SU-DHL-6 (cell line): ENCODE measurements at regions not wholly inside any gene's neighbourhood (a gene's known extent, or its start where the extent isn't known, plus 50 kb on each side); places are given as distances from the start of the nearest gene placed in this dataset.

ENCODE experiments used
- H2AFZ ChIP-seq: fragments of 200-600 bp; sonication (generic); 2 replicates; pipeline ENCODE4 v1.6.1; 2014; ENCODE audit warnings: low read depth, mild to moderate bottlenecking, moderate library complexity, mixed read lengths, antibody characterized with exemption, low read length; ENCODE audit not compliant: severe bottlenecking
- H3F3A ChIP-seq: fragments of 200-600 bp; shearing (Covaris generic); 2 replicates; pipeline ENCODE4 v1.6.0; 2016; ENCODE audit warnings: antibody characterized with exemption, mild to moderate bottlenecking; ENCODE audit not compliant: insufficient read depth
- H3K27ac ChIP-seq: fragments of 200-600 bp; sonication (generic); 2 replicates; pipeline ENCODE4 v1.5.1; 2016; ENCODE audit warnings: low read depth, mild to moderate bottlenecking, low read length, moderate library complexity, mixed read lengths
- H3K27me3 ChIP-seq: fragments of 200-600 bp; sonication (generic), shearing (Covaris generic); 2 replicates; pipeline ENCODE4 v1.6.0; 2014; ENCODE audit warnings: mild to moderate bottlenecking, low read length
- H3K36me3 ChIP-seq: fragments of 200-600 bp; sonication (generic); 2 replicates; pipeline ENCODE4 v1.6.1; 2014; ENCODE audit warnings: mild to moderate bottlenecking, low read length, mixed read lengths
- H3K4me2 ChIP-seq: fragments of 300-600, 200-600 bp; shearing (Covaris generic), sonication (generic); 2 replicates; pipeline ENCODE4 v1.6.0; 2014; ENCODE audit warnings: low read length, low read depth, mild to moderate bottlenecking; ENCODE audit not compliant: poor library complexity, severe bottlenecking
- H3K4me3 ChIP-seq: fragments of 200-600 bp; sonication (generic); 2 replicates; pipeline ENCODE4 v1.5.1; 2014; ENCODE audit warnings: antibody characterized with exemption, low read length, mild to moderate bottlenecking, mixed read lengths; ENCODE audit not compliant: insufficient read depth, poor library complexity, severe bottlenecking
- H3K79me2 ChIP-seq: fragments of 200-600 bp; sonication (generic); 2 replicates; pipeline ENCODE4 v1.6.1; 2014; ENCODE audit warnings: mild to moderate bottlenecking, low read length, moderate library complexity; ENCODE audit not compliant: insufficient read depth
- H3K9ac ChIP-seq: fragments of 200-600 bp; sonication (generic); 2 replicates; pipeline ENCODE4 v1.7.0; 2014; ENCODE audit warnings: mild to moderate bottlenecking, low read length
- H3K9me2 ChIP-seq: fragments of 200-600 bp; sonication (generic); replicated peaks from 2 replicates; pipeline ENCODE4 v1.6.1; 2014; ENCODE audit warnings: low read length; ENCODE audit not compliant: insufficient read depth
- H3K9me3 ChIP-seq: fragments of 200-600 bp; sonication (generic); 2 replicates; pipeline ENCODE4 v1.6.1; 2014; ENCODE audit warnings: low read length, mixed read lengths; ENCODE audit not compliant: insufficient read depth
- H4K20me1 ChIP-seq: fragments of 200-600 bp; sonication (generic); 2 replicates; pipeline ENCODE4 v1.6.1; 2014; ENCODE audit warnings: low read depth, mild to moderate bottlenecking, antibody characterized with exemption, low read length, moderate library complexity, mixed read lengths
- CTCF ChIP-seq: fragments of 200-600 bp; sonication (generic); IDR thresholded peaks from one replicate; pipeline ENCODE4 v1.5.1; 2017; ENCODE audit warnings: antibody characterized with exemption, mild to moderate bottlenecking, low read length, moderate library complexity; ENCODE audit not compliant: insufficient read depth, poor library complexity, severe bottlenecking
- EZH2phosphoT487 ChIP-seq: fragments of 200-600 bp; sonication (generic), shearing (Covaris generic); conservative IDR thresholded peaks from 2 replicates; pipeline ENCODE4 v1.6.1; 2018; ENCODE audit warnings: mild to moderate bottlenecking, antibody characterized with exemption, low read length, moderate library complexity, mixed read lengths

GRCh38 chr7:98555403-98555802, 61.7 kb upstream of the NPTX2 start:
- no peaks in the 10 kb centered on the region for H4K20me1 ChIP-seq
- H3K79me2 ChIP-seq = no peaks in the 10 kb centered on the region
- no peak for TF ChIP-seq EZH2phosphoT487
- TF ChIP-seq CTCF = no peak
- H3K4me3 ChIP-seq = no peak overlapping the region
- no peak overlapping the region for H3K4me2 ChIP-seq
- H3K9ac ChIP-seq = no peak overlapping the region
- H2AFZ ChIP-seq = no peak overlapping the region
- no peaks in the 10 kb centered on the region for H3K36me3 ChIP-seq
- H3K9me2 ChIP-seq = no peaks in the 10 kb centered on the region
- H3F3A ChIP-seq = no peaks in the 10 kb centered on the region
- H3K9me3 ChIP-seq = peaks cover 10% of the 10 kb centered on the region; the same call in 1 of the 2 replicates
- no peaks in the 10 kb centered on the region for H3K27me3 ChIP-seq
- no peak overlapping the region for H3K27ac ChIP-seq

- no peaks in the 10 kb centered on the region for H3K79me2 ChIP-seq
- no peaks in the 10 kb centered on the region for H3K36me3 ChIP-seq
- H2AFZ ChIP-seq = no peak overlapping the region
- peaks cover 10% of the 10 kb centered on the region; the same call in 1 of the 2 replicates for H3K9me3 ChIP-seq
- H3K27me3 ChIP-seq = no peaks in the 10 kb centered on the region
- no peaks in the 10 kb centered on the region for H4K20me1 ChIP-seq
- H3K9ac ChIP-seq = no peak overlapping the region
- H3K27ac ChIP-seq = no peak overlapping the region
- no peak overlapping the region for H3K4me3 ChIP-seq
- H3K9me2 ChIP-seq = no peaks in the 10 kb centered on the region
- TF ChIP-seq CTCF (no peak), EZH2phosphoT487 (no peak)
- no peak overlapping the region for H3K4me2 ChIP-seq
- H3F3A ChIP-seq = no peaks in the 10 kb centered on the region
These were observed 63.4 kb upstream of the NPTX2 start for GRCh38 chr7:98553666-98554065.

- Histone ChIP-seq H3K4me2 (no peak overlapping the region), H3K27ac (no peak overlapping the region), H3K79me2 (no peaks in the 10 kb centered on the region), H2AFZ (no peak overlapping the region), H3K4me3 (no peak overlapping the region), H4K20me1 (no peaks in the 10 kb centered on the region), H3K9me2 (no peaks in the 10 kb centered on the region), H3K9me3 (peaks cover 10% of the 10 kb centered on the region; the same call in 1 of the 2 replicates), H3K9ac (no peak overlapping the region), H3K36me3 (no peaks in the 10 kb centered on the region), H3F3A (no peaks in the 10 kb centered on the region), H3K27me3 (no peaks in the 10 kb centered on the region)
- no peak for TF ChIP-seq CTCF
- no peak for TF ChIP-seq EZH2phosphoT487
These were observed 65.3 kb upstream of the NPTX2 start for GRCh38 chr7:98551611-98552273.
